Right atrium auricular region (tissue), 2 donors: ENCODE measurements at regions not wholly inside any gene's neighbourhood (a gene's known extent, or its start where the extent isn't known, plus 50 kb on each side); places are given as distances from the start of the nearest gene placed in this dataset.

Source experiments
- DNase-seq: peaks from one replicate; pipeline ENCODE4 v3.0.0-alpha.2; 2019; ENCODE audit warnings: low spot score
- H3K27ac ChIP-seq, 2 donors: fragments of 200-600 bp; sonication (generic); 1 replicate in 1 of 2; 2 replicates in 1 of 2; pipeline ENCODE4 v1.5.1; 2016 to 2019
- H3K27me3 ChIP-seq, 2 donors: fragments of 200-600 bp; sonication (generic); one replicate each; pipeline versions ENCODE4 v1.5.1 to v1.6.0; 2017 to 2019
- H3K36me3 ChIP-seq: fragments of 200-600 bp; sonication (generic); one replicate; pipeline ENCODE4 v1.5.1; 2016
- H3K4me1 ChIP-seq, 2 donors: fragments of 200-600 bp; sonication (generic); one replicate each; pipeline versions ENCODE4 v1.5.1 to v1.6.0; 2017 to 2019
- H3K4me3 ChIP-seq, 2 donors: fragments of 200-600 bp; sonication (generic); 1 replicate in 1 of 2; 2 replicates in 1 of 2; pipeline ENCODE4 v1.5.1; 2017 to 2019; ENCODE audit warnings: mild to moderate bottlenecking in 1 of 2, moderate library complexity in 1 of 2
- H3K9me3 ChIP-seq, 2 donors: fragments of 200-600 bp; sonication (generic); one replicate each; pipeline ENCODE4 v1.5.1; 2019
- CTCF ChIP-seq, 2 donors: fragments of 200-600 bp; sonication (generic); IDR thresholded peaks; one replicate each; pipeline ENCODE4 v1.5.1; 2019; ENCODE audit warnings: antibody characterized with exemption in 2 of 2

GRCh38 chr9:135006911-135007570, 80.4 kb upstream of the OLFM1 start:
- DNase-seq: no peak
- Histone ChIP-seq H3K27me3 (no peaks in the 10 kb centered on the region), H3K4me1 (no peaks in the 10 kb centered on the region), H3K4me3 (no peak overlapping the region), H3K9me3 (no peaks in the 10 kb centered on the region), H3K36me3 (no peaks in the 10 kb centered on the region), H3K27ac (no peak overlapping the region)
- no peak for TF ChIP-seq CTCF (IDR thresholded peaks at IDR 0.05)

- H3K27me3 ChIP-seq: no peaks in the 10 kb centered on the region
- no peaks in the 10 kb centered on the region for H3K9me3 ChIP-seq
- no peak overlapping the region for H3K27ac ChIP-seq
- H3K4me3 ChIP-seq: no peak overlapping the region
- no peak for TF ChIP-seq CTCF (IDR thresholded peaks at IDR 0.05)
- no peaks in the 10 kb centered on the region for H3K36me3 ChIP-seq
- no peaks in the 10 kb centered on the region for H3K4me1 ChIP-seq
- no peak for DNase-seq
Measured at GRCh38 chr9:135007601-135008000, 79.9 kb upstream of the OLFM1 start.

- Histone ChIP-seq H3K36me3 (no peaks in the 10 kb centered on the region), H3K27me3 (no peaks in the 10 kb centered on the region), H3K9me3 (no peaks in the 10 kb centered on the region), H3K4me1 (no peaks in the 10 kb centered on the region), H3K27ac (no peak overlapping the region), H3K4me3 (no peak overlapping the region)
- no peak for DNase-seq
- no peak for TF ChIP-seq CTCF (IDR thresholded peaks at IDR 0.05)
Measured at GRCh38 chr9:135008416-135008815, 79.1 kb upstream of the OLFM1 start.

- no peaks in the 10 kb centered on the region for H3K36me3 ChIP-seq
- H3K9me3 ChIP-seq: no peaks in the 10 kb centered on the region
- H3K4me1 ChIP-seq: no peaks in the 10 kb centered on the region
- no peak overlapping the region for H3K27ac ChIP-seq
- no peak for DNase-seq
- no peak for TF ChIP-seq CTCF (IDR thresholded peaks at IDR 0.05)
- no peak overlapping the region for H3K4me3 ChIP-seq
- H3K27me3 ChIP-seq: no peaks in the 10 kb centered on the region
Measured at GRCh38 chr9:135009051-135009560, 78.4 kb upstream of the OLFM1 start.

GRCh38 chr9:135009794-135010585, 77.5 kb upstream of the OLFM1 start:
- no peaks in the 10 kb centered on the region for H3K4me1 ChIP-seq
- H3K36me3 ChIP-seq: no peaks in the 10 kb centered on the region
- no peak overlapping the region for H3K27ac ChIP-seq
- TF ChIP-seq CTCF (IDR thresholded peaks at IDR 0.05): no peak
- H3K9me3 ChIP-seq: no peaks in the 10 kb centered on the region
- no peak overlapping the region for H3K4me3 ChIP-seq
- DNase-seq: no peak
- H3K27me3 ChIP-seq: no peaks in the 10 kb centered on the region
